GM23248 (cell line): ENCODE measurements at regions not wholly inside any gene's neighbourhood (a gene's known extent, or its start where the extent isn't known, plus 50 kb on each side); places are given as distances from the start of the nearest gene placed in this dataset.

Experiments used
- EZH2 ChIP-seq: fragments of 200-600 bp; sonication (generic); IDR thresholded peaks from 2 replicates; pipeline ENCODE4 v1.6.1; 2018; ENCODE audit warnings: antibody characterized with exemption, mild to moderate bottlenecking; ENCODE audit not compliant: insufficient read depth, poor library complexity, severe bottlenecking
- EZH2phosphoT487 ChIP-seq: fragments of 200-600 bp; sonication (generic); IDR thresholded peaks from 2 replicates; pipeline ENCODE4 v1.6.1; 2018; ENCODE audit warnings: antibody characterized with exemption, moderate library complexity, mild to moderate bottlenecking, low read depth; ENCODE audit not compliant: insufficient read depth

- TF ChIP-seq EZH2phosphoT487 (no peak), EZH2 (no peak)
Measured at GRCh38 chr2:38491436-38491835, 111.3 kb downstream of the HNRNPLL start.
